ENCODE measurements at regions not wholly inside any gene's neighbourhood (a gene's known extent, or its start where the extent isn't known, plus 50 kb on each side); places are given as distances from the start of the nearest gene placed in this dataset.

DNA sequence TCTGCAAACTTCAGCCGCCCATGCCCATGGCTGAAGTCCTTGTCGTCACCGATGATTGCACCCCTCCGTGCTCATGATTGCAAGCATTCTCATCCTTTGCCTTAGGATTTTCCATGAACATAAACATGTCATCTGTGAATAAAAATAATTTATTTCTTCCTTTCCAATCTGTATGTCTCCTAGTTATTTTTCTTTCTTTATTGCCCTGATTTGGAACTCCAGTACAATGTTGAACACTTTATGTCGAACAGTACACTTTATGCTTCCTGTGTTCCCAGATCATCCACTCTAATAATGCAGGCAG lies 170.9 kb upstream of the SYT6 start:
- TF ChIP-seq, protein P1, sequence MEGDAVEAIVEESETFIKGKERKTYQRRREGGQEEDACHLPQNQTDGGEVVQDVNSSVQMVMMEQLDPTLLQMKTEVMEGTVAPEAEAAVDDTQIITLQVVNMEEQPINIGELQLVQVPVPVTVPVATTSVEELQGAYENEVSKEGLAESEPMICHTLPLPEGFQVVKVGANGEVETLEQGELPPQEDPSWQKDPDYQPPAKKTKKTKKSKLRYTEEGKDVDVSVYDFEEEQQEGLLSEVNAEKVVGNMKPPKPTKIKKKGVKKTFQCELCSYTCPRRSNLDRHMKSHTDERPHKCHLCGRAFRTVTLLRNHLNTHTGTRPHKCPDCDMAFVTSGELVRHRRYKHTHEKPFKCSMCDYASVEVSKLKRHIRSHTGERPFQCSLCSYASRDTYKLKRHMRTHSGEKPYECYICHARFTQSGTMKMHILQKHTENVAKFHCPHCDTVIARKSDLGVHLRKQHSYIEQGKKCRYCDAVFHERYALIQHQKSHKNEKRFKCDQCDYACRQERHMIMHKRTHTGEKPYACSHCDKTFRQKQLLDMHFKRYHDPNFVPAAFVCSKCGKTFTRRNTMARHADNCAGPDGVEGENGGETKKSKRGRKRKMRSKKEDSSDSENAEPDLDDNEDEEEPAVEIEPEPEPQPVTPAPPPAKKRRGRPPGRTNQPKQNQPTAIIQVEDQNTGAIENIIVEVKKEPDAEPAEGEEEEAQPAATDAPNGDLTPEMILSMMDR (IDR thresholded peaks at IDR 0.05; ENCODE audit: low read depth, low read length, missing control alignments) = no peak

DNA sequence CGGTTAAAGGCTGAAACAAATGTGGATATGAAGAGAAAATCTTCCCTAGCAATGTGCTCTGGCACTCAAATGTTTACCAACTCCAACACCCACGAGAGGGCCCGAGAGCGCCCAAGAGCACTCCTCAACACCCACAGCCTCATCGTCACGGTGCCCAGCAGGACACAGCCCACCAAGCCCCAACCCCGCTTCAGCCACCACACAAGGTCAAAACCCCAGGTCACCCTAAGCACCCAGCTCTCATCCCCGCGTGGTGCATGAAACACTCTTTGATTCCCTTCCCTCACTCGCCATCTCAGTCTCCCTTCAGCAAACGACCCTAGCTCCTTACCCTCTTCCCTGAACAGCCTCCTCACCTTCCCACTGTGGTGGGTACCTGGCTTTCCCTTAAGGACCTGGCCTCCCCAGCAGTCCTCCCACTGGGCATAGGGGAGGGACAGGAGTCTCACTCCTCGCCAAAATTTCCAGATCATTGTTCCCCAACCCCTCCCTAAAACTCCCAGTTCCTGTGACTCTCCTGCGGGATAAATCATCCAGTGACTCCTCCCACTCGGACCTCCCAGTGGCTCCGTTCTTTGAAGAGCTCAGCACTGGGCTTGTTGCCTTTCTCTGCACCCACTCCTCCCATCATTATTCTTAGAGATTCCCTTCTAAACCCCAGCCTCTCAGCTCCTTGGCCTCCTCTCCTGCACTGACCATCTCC lies 170.4 kb upstream of the SYT6 start:
- TF ChIP-seq, protein P1 (IDR thresholded peaks at IDR 0.05; ENCODE audit: low read depth, low read length, missing control alignments) = no peak
- DNase-seq (ENCODE audit: extremely low read depth, low read depth) = no peak
- no peak overlapping the region for H3K4me3 ChIP-seq (replicated peaks; ENCODE audit: low read depth, low read length)

More for the DNA sequence above, 170.9 kb upstream of the SYT6 start:
- no peak for DNase-seq (ENCODE audit: extremely low read depth, low read depth)
- H3K4me3 ChIP-seq (replicated peaks; ENCODE audit: low read depth, low read length) = no peak overlapping the region

DNA sequence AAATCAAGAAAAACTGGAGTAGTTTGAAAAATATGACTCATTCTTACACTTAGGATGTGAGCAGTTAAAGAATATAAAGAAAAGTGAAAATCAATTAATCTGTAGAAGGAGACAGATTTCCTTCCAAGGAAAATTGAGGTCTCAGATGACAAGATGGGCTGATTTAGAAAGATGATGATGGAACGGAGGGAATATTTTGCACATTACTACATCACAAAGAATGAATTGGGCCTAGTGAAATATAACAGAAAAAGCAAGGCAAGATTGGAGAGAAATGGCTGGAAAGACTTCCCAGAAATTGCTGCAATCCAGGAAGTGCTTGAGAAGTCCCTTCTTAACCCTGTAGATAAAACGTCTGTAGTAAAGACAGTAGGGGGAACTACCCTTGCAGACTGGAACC lies 169.1 kb upstream of the SYT6 start:
- TF ChIP-seq, protein P1 (IDR thresholded peaks at IDR 0.05; ENCODE audit: low read depth, low read length, missing control alignments) = no peak
- no peak for DNase-seq (ENCODE audit: extremely low read depth, low read depth)
- H3K4me3 ChIP-seq (replicated peaks; ENCODE audit: low read depth, low read length) = no peak overlapping the region

DNA sequence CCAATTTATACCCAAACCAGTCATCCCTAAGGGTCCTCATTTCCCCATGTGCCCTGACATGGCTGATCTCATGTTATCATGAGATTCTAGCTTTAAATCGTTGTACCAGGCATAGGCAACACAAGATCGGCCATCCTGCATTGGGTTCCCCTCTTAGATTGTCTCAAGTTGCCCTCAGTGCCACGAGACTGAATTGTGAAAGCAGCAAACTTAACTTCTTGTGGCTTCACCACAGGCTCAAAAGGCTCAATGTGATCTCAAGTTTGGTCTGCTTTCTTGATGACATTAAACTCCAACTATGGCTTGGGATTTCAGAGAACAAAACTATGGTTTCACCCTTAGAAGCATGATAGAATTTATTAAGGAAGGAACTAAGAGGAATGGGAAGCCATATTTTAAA lies 168.5 kb upstream of the SYT6 start:
- H3K4me3 ChIP-seq (replicated peaks; ENCODE audit: low read depth, low read length) = no peak overlapping the region
- TF ChIP-seq, protein P1 (IDR thresholded peaks at IDR 0.05; ENCODE audit: low read depth, low read length, missing control alignments) = no peak
- DNase-seq (ENCODE audit: extremely low read depth, low read depth) = no peak

DNA sequence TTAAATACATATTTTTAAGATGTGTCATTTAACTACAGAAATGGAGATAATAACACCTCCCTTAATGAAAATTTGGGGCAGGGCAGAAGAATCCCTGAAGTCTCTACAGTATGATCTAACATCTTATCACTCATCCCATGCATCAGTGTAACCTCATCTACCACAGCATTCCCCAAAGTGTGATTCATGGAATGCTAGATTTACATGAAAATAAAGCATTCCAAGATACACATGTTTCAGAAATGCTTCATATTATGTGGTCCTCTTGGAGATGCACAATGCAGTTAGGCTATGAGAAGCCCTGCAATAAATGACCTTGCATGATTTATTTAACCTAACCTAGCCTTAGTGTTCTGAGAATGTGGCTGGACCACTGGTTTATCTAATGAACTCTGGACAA lies 166.9 kb upstream of the SYT6 start:
- DNase-seq (ENCODE audit: extremely low read depth, low read depth) = no peak
- TF ChIP-seq, protein P1 (IDR thresholded peaks at IDR 0.05; ENCODE audit: low read depth, low read length, missing control alignments) = no peak
- no peak overlapping the region for H3K4me3 ChIP-seq (replicated peaks; ENCODE audit: low read depth, low read length)

DNA sequence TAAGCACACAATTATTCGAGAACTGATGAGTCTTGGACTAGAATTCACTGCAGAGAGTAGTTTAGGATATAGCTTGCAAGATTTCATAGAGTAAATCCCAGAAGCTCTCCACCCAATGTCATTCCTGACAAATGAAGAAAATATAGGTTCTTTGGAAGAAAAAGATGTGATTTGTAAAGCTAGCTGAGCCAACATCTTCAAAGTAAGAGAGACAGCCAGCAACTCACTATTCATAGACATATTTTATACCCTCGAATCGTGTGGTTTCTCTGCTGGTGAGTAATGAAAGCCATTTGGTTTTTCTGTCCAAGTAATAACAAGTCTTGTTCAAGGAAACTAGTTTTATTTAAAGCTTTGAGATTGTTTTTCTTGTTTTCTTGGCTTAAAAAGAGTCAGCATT lies 165.7 kb upstream of the SYT6 start:
- TF ChIP-seq, protein P1 (IDR thresholded peaks at IDR 0.05; ENCODE audit: low read depth, low read length, missing control alignments) = no peak
- no peak for DNase-seq (ENCODE audit: extremely low read depth, low read depth)
- no peak overlapping the region for H3K4me3 ChIP-seq (replicated peaks; ENCODE audit: low read depth, low read length)

DNA sequence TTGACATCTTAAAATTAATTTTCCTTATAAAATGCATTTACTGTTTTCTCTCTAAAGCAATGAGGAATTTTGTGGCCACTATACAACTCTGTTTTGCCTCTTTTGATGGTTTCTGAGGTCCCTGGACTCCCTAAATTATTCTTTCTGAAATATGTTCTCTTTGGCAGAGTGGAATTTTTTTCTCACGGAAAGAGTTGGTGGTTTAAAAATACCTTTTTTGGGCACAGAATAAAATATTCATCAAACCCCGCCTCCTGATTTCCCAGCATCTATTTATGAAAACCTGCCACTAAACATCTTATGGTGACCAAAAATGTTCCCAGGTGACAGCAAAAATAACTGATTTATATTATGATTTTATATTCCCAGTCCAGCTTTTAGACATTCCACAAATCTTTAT lies 165.3 kb upstream of the SYT6 start:
- DNase-seq (ENCODE audit: extremely low read depth, low read depth) = no peak
- TF ChIP-seq, protein P1 (IDR thresholded peaks at IDR 0.05; ENCODE audit: low read depth, low read length, missing control alignments) = no peak
- no peak overlapping the region for H3K4me3 ChIP-seq (replicated peaks; ENCODE audit: low read depth, low read length)
